ENCODE measurements at regions not wholly inside any gene's neighbourhood (a gene's known extent, or its start where the extent isn't known, plus 50 kb on each side); places are given as distances from the start of the nearest gene placed in this dataset.

DNA sequence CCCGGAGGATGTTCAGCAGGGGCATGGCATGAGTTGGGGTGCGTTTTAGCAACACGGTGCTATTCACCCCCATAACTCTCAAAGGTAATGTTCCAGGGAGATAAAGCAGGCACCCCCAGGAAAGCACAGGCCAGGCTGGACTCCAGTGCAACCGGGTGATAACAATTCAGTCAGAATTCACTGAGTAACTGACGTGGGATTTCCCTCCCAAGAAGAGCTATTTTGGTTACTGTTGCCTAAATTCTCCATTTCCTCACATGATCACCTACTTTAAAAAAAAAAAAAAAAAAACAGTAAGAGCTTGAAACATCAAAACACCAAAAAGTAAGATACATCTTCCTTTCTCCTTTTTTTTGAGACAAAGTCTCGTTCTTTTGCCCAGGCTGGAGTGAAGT lies 137.6 kb upstream of the WWC1 start:
- H3K27ac ChIP-seq (ENCODE audit: low read length), result no peak overlapping the region
- no peak overlapping the region for H2AFZ ChIP-seq (ENCODE audit: low read depth, low read length)
- TF ChIP-seq TAF1 (IDR thresholded peaks at IDR 0.05; ENCODE audit: low read depth) (no peak), EP300 (conservative IDR thresholded peaks at IDR 0.05; ENCODE audit: poor library complexity, severe bottlenecking) (no peak), MXI1 (conservative IDR thresholded peaks at IDR 0.05; ENCODE audit: poor library complexity, severe bottlenecking) (no peak), RAD21 (conservative IDR thresholded peaks at IDR 0.05) (no peak), POLR2AphosphoS5 (IDR thresholded peaks at IDR 0.05) (no peak), SMC3 (conservative IDR thresholded peaks at IDR 0.05; ENCODE audit: poor library complexity) (no peak)
- TF ChIP-seq, protein P1, sequence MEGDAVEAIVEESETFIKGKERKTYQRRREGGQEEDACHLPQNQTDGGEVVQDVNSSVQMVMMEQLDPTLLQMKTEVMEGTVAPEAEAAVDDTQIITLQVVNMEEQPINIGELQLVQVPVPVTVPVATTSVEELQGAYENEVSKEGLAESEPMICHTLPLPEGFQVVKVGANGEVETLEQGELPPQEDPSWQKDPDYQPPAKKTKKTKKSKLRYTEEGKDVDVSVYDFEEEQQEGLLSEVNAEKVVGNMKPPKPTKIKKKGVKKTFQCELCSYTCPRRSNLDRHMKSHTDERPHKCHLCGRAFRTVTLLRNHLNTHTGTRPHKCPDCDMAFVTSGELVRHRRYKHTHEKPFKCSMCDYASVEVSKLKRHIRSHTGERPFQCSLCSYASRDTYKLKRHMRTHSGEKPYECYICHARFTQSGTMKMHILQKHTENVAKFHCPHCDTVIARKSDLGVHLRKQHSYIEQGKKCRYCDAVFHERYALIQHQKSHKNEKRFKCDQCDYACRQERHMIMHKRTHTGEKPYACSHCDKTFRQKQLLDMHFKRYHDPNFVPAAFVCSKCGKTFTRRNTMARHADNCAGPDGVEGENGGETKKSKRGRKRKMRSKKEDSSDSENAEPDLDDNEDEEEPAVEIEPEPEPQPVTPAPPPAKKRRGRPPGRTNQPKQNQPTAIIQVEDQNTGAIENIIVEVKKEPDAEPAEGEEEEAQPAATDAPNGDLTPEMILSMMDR (IDR thresholded peaks at IDR 0.05; ENCODE audit: poor library complexity, severe bottlenecking), result no peak
- TF ChIP-seq, protein P2, sequence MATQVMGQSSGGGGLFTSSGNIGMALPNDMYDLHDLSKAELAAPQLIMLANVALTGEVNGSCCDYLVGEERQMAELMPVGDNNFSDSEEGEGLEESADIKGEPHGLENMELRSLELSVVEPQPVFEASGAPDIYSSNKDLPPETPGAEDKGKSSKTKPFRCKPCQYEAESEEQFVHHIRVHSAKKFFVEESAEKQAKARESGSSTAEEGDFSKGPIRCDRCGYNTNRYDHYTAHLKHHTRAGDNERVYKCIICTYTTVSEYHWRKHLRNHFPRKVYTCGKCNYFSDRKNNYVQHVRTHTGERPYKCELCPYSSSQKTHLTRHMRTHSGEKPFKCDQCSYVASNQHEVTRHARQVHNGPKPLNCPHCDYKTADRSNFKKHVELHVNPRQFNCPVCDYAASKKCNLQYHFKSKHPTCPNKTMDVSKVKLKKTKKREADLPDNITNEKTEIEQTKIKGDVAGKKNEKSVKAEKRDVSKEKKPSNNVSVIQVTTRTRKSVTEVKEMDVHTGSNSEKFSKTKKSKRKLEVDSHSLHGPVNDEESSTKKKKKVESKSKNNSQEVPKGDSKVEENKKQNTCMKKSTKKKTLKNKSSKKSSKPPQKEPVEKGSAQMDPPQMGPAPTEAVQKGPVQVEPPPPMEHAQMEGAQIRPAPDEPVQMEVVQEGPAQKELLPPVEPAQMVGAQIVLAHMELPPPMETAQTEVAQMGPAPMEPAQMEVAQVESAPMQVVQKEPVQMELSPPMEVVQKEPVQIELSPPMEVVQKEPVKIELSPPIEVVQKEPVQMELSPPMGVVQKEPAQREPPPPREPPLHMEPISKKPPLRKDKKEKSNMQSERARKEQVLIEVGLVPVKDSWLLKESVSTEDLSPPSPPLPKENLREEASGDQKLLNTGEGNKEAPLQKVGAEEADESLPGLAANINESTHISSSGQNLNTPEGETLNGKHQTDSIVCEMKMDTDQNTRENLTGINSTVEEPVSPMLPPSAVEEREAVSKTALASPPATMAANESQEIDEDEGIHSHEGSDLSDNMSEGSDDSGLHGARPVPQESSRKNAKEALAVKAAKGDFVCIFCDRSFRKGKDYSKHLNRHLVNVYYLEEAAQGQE (IDR thresholded peaks at IDR 0.05; ENCODE audit: borderline replicate concordance), result no peak
- no peaks in the 10 kb centered on the region for H3K9me3 ChIP-seq (ENCODE audit: low read length)
- peaks cover 3% of the 10 kb centered on the region for H3K27me3 ChIP-seq (ENCODE audit: insufficient read depth, low read depth, low read length)
- no peaks in the 10 kb centered on the region for H3K36me3 ChIP-seq (ENCODE audit: insufficient read depth, low read length)
- H3F3A ChIP-seq (ENCODE audit: insufficient read depth, low read length, poor library complexity, severe bottlenecking), result no peaks in the 10 kb centered on the region
- no peak overlapping the region for H3K9ac ChIP-seq (ENCODE audit: low read length)
- no peaks in the 10 kb centered on the region for H3K79me2 ChIP-seq (replicated peaks; ENCODE audit: insufficient read depth, low read length)
- H3K4me2 ChIP-seq (ENCODE audit: low read length), result no peak overlapping the region
- no peaks in the 10 kb centered on the region for H4K20me1 ChIP-seq (ENCODE audit: insufficient read depth)
- H3K4me3 ChIP-seq (ENCODE audit: low read length), result no peak overlapping the region
- no peaks in the 10 kb centered on the region for H3K9me2 ChIP-seq (ENCODE audit: insufficient read depth, low read length)

DNA sequence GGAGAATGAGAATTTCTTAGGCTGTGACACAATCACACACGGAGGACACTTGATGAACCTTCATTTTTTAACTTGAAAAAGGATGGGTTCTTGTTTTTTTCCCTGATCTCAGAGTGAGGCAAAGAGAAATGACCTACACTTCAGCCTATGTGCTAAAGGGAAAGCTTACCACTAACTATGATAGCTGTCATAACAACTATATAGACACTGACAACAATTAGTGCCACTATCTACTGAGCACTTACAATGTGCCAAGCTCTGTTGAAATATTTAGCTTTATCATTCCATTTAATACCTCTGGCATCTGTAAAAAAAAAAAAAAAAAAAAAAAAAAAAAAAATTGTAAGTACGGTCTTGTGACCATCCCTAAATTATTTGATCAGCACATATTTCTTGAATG lies 135.9 kb upstream of the WWC1 start:
- no peak overlapping the region for H2AFZ ChIP-seq (ENCODE audit: low read depth, low read length)
- TF ChIP-seq SMC3 (conservative IDR thresholded peaks at IDR 0.05; ENCODE audit: poor library complexity), result no peak
- TF ChIP-seq RAD21 (conservative IDR thresholded peaks at IDR 0.05), result no peak
- TF ChIP-seq, protein P2 (IDR thresholded peaks at IDR 0.05; ENCODE audit: borderline replicate concordance), result no peak
- TF ChIP-seq EP300 (conservative IDR thresholded peaks at IDR 0.05; ENCODE audit: poor library complexity, severe bottlenecking), result no peak
- no peak for TF ChIP-seq EZH2 (IDR thresholded peaks at IDR 0.05; ENCODE audit: borderline replicate concordance, insufficient read depth, low read length, poor library complexity, severe bottlenecking)
- TF ChIP-seq, protein P1 (IDR thresholded peaks at IDR 0.05; ENCODE audit: poor library complexity, severe bottlenecking), result no peak
- TF ChIP-seq POLR2AphosphoS5 (IDR thresholded peaks at IDR 0.05), result no peak
- no peak for TF ChIP-seq TAF1 (IDR thresholded peaks at IDR 0.05; ENCODE audit: low read depth)
- no peak for TF ChIP-seq MXI1 (conservative IDR thresholded peaks at IDR 0.05; ENCODE audit: poor library complexity, severe bottlenecking)
- no peaks in the 10 kb centered on the region for H3F3A ChIP-seq (ENCODE audit: insufficient read depth, low read length, poor library complexity, severe bottlenecking)
- H3K9ac ChIP-seq (ENCODE audit: low read length), result no peak overlapping the region
- no peaks in the 10 kb centered on the region for H3K79me2 ChIP-seq (replicated peaks; ENCODE audit: insufficient read depth, low read length)
- no peaks in the 10 kb centered on the region for H3K9me2 ChIP-seq (ENCODE audit: insufficient read depth, low read length)
- H3K4me3 ChIP-seq (ENCODE audit: low read length), result no peak overlapping the region
- no peaks in the 10 kb centered on the region for H3K27me3 ChIP-seq (ENCODE audit: insufficient read depth, low read depth, low read length)
- H3K27ac ChIP-seq (ENCODE audit: low read length), result no peak overlapping the region
- H3K9me3 ChIP-seq (ENCODE audit: low read length), result no peaks in the 10 kb centered on the region
- H3K4me2 ChIP-seq (ENCODE audit: low read length), result no peak overlapping the region
- no peaks in the 10 kb centered on the region for H3K36me3 ChIP-seq (ENCODE audit: insufficient read depth, low read length)
- no peaks in the 10 kb centered on the region for H4K20me1 ChIP-seq (ENCODE audit: insufficient read depth)
